Right ventricle myocardium superior (tissue), 1 donor: ENCODE measurements at regions not wholly inside any gene's neighbourhood (a gene's known extent, or its start where the extent isn't known, plus 50 kb on each side); places are given as distances from the start of the nearest gene placed in this dataset.
A peak's percentile ranks its signal among the peaks of the same experiment; 100 is the strongest.
"Not testable (repeated sequence)": the region's sequence is repeated elsewhere in the genome, so short reads cannot be mapped to it uniquely, and the experiment has no call there.

Experiments
- ATAC-seq: fragments of 200-7000 bp; cut with Tn5 transposase; one replicate; pipeline ENCODE4 v1.9.1; 2020; ENCODE audit warnings: mild to moderate bottlenecking; ENCODE audit not compliant: poor library complexity
- DNase-seq: peaks from one replicate; pipeline ENCODE4 v3.0.0-alpha.2; 2020
- intact Hi-C: fragments of 100-400 bp; cut with DNase I; formaldehyde crosslinking; loops from one replicate; pipeline ENCODE4 v1.11.2; 2022
- donor health status: DM: no; HTN: yes; CAD: no; lungs with severe emphysema.

GRCh38 chr7:150081865-150082264 is 208.1 kb downstream of the ATP6V0E2 start:
- ATAC-seq, intact Hi-C loops, DNase-seq: not testable (repeated sequence)

DNA sequence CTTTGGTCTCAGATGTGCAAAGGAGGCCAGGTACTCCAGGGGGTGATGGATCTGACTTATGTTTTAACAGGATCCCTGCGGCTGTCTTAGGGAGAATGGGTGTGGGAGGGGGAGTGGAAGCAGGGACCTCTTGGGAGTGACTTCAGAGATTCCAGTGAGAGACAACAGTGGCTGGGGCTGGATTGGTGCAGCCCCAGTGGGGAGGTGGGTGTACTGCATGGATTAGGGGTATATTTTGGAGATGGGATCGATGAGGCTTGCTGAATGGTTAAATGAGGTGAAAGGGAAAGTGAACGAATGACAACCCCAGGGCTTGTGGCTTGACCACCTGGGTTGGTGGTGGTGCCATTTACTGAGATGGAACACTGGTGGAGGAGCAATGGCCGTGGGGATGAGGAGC is 211.0 kb downstream of the ATP6V0E2 start:
- ATAC-seq, DNase-seq, intact Hi-C loops: not testable (repeated sequence)

DNA sequence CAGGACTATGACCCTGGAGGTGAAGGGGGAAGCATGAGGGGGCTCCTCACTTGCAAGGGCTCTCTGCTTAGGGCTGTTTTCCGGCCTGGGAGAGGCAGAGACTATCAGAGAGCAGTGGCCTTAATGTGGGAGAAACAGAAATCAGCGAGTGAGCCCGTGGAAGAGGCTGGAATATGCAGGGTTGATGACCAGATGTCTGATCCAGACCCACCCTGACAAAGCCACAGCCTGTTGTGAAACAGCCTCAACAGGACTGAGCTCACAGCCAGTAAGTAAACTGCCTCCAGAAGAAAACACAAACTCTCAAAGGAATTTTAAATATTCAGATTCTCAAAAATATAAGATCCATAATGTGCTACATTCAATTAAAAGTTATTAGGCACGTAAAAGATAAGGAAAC is 213.7 kb downstream of the ATP6V0E2 start:
- DNase-seq, ATAC-seq, intact Hi-C loops: not testable (repeated sequence)

- ATAC-seq, result peak; percentile 36
- intact Hi-C loops, result not testable (repeated sequence)
Observed at GRCh38 chr7:150089139-150089538, 215.4 kb downstream of the ATP6V0E2 start.

GRCh38 chr7:150090776-150091175 is 217.0 kb downstream of the ATP6V0E2 start:
- ATAC-seq, DNase-seq, intact Hi-C loops: not testable (repeated sequence)

More at GRCh38 chr7:150089139-150089538, 215.4 kb downstream of the ATP6V0E2 start:
- not testable (repeated sequence) for DNase-seq

- ATAC-seq, intact Hi-C loops, DNase-seq: not testable (repeated sequence)
Observed at GRCh38 chr7:150093897-150094296, 220.1 kb downstream of the ATP6V0E2 start.

DNA sequence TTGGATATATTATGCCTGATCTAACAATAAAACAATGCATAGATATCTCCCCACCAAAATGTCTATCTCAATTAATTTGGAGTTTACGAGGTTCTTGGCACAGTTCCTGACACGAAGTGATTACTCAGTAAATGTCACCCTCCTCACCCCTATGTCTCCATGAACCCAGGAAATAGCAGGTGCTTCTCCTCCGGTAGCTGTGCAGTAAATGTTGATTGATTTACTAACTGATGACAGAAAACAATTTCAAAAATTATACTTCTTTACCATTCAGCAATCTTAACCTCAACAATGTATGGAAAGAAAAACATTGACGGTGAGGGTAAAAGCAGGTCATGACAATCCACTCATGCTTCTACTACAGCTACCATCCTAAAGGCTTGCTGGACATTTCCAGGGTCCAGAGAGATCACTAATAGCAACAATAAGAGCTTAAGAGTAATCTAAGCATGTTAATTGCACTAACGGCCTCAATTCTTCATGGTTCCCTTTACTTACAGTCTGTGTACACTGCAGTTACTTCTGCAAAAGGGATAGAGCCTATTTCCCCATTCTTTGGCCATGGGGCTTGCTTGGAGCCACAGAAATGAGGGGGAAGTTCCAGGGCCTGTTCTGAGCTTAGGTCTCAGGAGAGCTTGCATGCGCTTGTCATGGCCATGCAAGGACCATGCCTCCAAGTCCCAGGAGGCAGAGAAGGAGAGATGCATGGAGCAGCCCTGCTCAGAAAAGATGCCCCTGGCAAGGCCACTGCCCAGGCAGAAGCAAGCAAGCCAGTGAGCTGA is 222.6 kb downstream of the ATP6V0E2 start:
- ATAC-seq, DNase-seq, intact Hi-C loops: not testable (repeated sequence)

- DNase-seq, ATAC-seq, intact Hi-C loops: not testable (repeated sequence)
Observed at GRCh38 chr7:150098592-150098991, 224.6 kb upstream of the LRRC61 start.

GRCh38 chr7:150101282-150101681 is 221.9 kb upstream of the LRRC61 start:
- DNase-seq, ATAC-seq, intact Hi-C loops: not testable (repeated sequence)

- ATAC-seq, intact Hi-C loops, DNase-seq: not testable (repeated sequence)
Observed at GRCh38 chr7:150107283-150107682, 215.9 kb upstream of the LRRC61 start.

GRCh38 chr7:150110375-150110820 is 212.8 kb upstream of the LRRC61 start:
- ATAC-seq, intact Hi-C loops: not testable (repeated sequence)
- DNase-seq, result peak; percentile 39

DNA sequence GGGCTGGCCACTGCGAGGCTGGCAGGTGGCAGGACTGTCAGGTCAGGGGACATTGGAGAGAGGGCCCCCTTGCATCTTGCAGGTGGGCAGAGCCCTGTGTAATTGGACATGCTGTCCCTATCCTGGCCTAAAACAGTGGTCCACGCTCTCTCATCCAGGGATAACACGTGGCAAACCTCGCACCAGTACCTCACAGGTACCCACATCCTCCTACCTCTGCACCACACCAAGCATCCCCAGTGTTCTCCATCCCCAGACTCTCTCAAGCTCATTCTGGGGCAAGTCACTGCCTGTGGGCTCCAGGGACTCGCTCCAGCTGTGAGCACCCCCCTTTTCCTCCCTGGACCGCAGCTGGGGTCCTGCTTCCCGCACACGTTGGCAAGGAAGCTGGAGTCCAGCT is 212.3 kb upstream of the LRRC61 start:
- intact Hi-C loops, ATAC-seq, DNase-seq: not testable (repeated sequence)

DNA sequence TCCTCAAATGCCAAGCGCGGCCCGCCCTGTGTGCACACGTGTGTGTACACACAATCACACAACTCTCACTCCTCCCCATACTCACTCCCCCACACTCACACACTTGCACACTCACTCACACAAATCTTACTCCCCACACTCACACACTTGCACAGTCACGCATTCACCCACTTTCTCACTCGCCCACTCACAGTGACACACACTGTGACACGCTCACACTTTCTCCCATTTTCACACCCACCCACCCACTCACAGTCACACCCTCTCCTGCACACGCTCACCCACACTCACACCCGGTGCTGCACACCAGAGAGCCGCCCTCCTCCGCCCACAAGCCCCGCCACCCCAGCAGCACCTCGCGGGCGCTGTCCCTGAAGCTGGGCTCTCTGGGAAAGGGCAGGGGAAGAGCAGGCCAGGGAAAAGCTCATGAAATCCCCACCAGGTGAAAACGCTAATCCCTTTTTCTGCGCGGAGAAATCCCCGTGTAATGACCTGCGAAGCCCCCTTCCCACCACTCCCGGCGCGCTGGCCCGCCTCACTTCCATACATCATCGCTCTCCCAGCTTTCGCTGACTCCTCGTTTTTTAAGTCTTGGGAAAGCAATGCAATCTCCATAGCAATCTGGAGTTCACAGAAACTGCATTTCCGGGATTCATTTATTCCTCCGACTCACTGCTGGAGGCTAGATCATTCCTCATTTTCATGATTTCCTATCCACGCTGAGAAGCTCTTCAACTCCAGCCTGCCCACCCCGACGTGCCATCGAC is 211.6 kb upstream of the LRRC61 start:
- ATAC-seq, intact Hi-C loops, DNase-seq: not testable (repeated sequence)

GRCh38 chr7:150113301-150113700 is 209.9 kb upstream of the LRRC61 start:
- intact Hi-C loops, DNase-seq, ATAC-seq: not testable (repeated sequence)

DNA sequence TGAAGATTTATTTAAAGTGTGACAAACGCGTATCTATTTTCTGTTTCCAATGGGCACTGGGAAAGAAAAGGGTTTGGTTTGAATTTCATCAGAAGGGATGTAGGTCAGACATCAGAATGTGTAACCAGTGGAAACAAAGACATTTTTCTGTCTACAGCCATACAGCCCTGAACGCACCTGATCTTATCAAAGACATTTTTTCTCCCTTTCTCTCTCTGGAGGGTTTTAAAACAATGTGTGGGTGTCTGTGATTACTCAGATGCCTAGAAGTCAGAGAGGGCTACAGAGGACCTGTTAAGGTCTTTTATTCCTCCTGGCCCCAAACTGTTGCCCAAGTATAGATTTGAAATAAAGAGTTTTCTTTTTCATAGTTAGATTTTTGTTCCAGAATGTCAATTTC is 208.6 kb upstream of the LRRC61 start:
- ATAC-seq, intact Hi-C loops, DNase-seq: not testable (repeated sequence)

- intact Hi-C loops, ATAC-seq, DNase-seq: not testable (repeated sequence)
Observed at GRCh38 chr7:150119966-150120365, 203.2 kb upstream of the LRRC61 start.

GRCh38 chr7:150125831-150126230 is 197.3 kb upstream of the LRRC61 start:
- ATAC-seq, intact Hi-C loops, DNase-seq: not testable (repeated sequence)

- DNase-seq, ATAC-seq, intact Hi-C loops: not testable (repeated sequence)
Observed at GRCh38 chr7:150134451-150134850, 188.7 kb upstream of the LRRC61 start.

DNA sequence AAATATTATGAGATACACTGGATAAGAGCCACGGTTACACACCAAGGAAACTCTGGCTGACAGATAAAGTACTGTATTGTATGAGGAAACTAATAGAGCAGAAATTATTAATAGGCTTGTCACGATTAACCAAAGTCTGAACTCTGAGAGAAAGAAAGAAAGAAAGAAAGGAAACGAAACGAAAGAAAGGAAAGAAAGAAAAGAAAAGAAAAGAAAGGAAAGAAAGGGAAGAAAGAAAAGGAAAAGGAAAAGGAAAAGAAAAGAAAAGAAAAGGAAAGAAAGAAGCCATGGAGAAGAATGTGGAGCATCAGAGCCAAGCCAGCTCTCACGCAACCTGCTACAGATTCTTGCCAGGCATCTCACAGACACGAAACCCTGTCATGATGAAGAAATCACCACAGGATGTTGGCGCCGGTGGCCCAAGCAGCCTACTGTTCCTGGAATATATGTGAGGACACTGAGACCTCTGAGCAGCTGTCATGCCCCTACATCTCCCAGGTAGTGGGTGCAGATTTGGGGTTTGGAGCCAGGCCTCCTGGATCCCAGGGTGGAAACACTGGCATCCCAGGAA is 187.4 kb upstream of the LRRC61 start:
- intact Hi-C loops, ATAC-seq, DNase-seq: not testable (repeated sequence)
